ENCODE measurements at regions not wholly inside any gene's neighbourhood (a gene's known extent, or its start where the extent isn't known, plus 50 kb on each side); places are given as distances from the start of the nearest gene placed in this dataset.

GRCh38 chrX:27878862-27879261 lies 71.1 kb downstream of the MAGEB10 start:
- TF ChIP-seq EZH2 (IDR thresholded peaks at IDR 0.05; ENCODE audit: insufficient read depth, low read length): no peak
- TF ChIP-seq CTCF (IDR thresholded peaks at IDR 0.05; ENCODE audit: insufficient read depth, low read depth, low read length): no peak

Data from astrocyte (in vitro differentiated cells and primary cell).